ENCODE measurements at regions not wholly inside any gene's neighbourhood (a gene's known extent, or its start where the extent isn't known, plus 50 kb on each side); places are given as distances from the start of the nearest gene placed in this dataset.

- DNase-seq (ENCODE audit: low spot score) = no peak
Observed at GRCh38 chr3:99502871-99503270, 135.5 kb upstream of the COL8A1 start.

- DNase-seq (ENCODE audit: low spot score) = no peak
Observed at GRCh38 chr3:99500485-99500884, 137.9 kb upstream of the COL8A1 start.

- no peak for DNase-seq (ENCODE audit: low spot score)
Observed at GRCh38 chr3:99499235-99500158, 138.9 kb upstream of the COL8A1 start.

- DNase-seq (ENCODE audit: low spot score) = no peak
Observed at GRCh38 chr3:99498550-99499234, 139.7 kb upstream of the COL8A1 start.

GRCh38 chr3:99487894-99488293 lies 150.5 kb upstream of the COL8A1 start:
- no peak for DNase-seq (ENCODE audit: low spot score)

- DNase-seq (ENCODE audit: low spot score) = no peak
Observed at GRCh38 chr3:99485286-99485685, 153.1 kb upstream of the COL8A1 start.

- DNase-seq (ENCODE audit: low spot score) = no peak
Observed at GRCh38 chr3:99484871-99485270, 153.5 kb upstream of the COL8A1 start.

- no peak for DNase-seq (ENCODE audit: low spot score)
Observed at GRCh38 chr3:99483841-99484240, 154.6 kb upstream of the COL8A1 start.

- no peak for DNase-seq (ENCODE audit: low spot score)
Observed at GRCh38 chr3:99482191-99482590, 156.2 kb upstream of the COL8A1 start.

- DNase-seq (ENCODE audit: low spot score) = no peak
Observed at GRCh38 chr3:99481561-99481960, 156.8 kb upstream of the COL8A1 start.

- DNase-seq (ENCODE audit: low spot score) = no peak
Observed at GRCh38 chr3:99479768-99480167, 158.6 kb upstream of the COL8A1 start.

- no peak for DNase-seq (ENCODE audit: low spot score)
Observed at GRCh38 chr3:99477650-99478049, 160.7 kb upstream of the COL8A1 start.

GRCh38 chr3:99475229-99475628 lies 163.2 kb upstream of the COL8A1 start:
- DNase-seq (ENCODE audit: low spot score) = no peak

- DNase-seq (ENCODE audit: low spot score) = no peak
Observed at GRCh38 chr3:99474776-99475175, 163.6 kb upstream of the COL8A1 start.

- no peak for DNase-seq (ENCODE audit: low spot score)
Observed at GRCh38 chr3:99473321-99473751, 165.1 kb upstream of the COL8A1 start.

GRCh38 chr3:99472385-99472784 lies 166.0 kb upstream of the COL8A1 start:
- no peak for DNase-seq (ENCODE audit: low spot score)

- DNase-seq (ENCODE audit: low spot score) = no peak
Observed at GRCh38 chr3:99471353-99472323, 166.8 kb upstream of the COL8A1 start.

GRCh38 chr3:99470841-99471240 lies 167.6 kb upstream of the COL8A1 start:
- no peak for DNase-seq (ENCODE audit: low spot score)

- DNase-seq (ENCODE audit: low spot score) = no peak
Observed at GRCh38 chr3:99468918-99469317, 169.5 kb upstream of the COL8A1 start.

GRCh38 chr3:99467420-99467819 lies 171.0 kb upstream of the COL8A1 start:
- DNase-seq (ENCODE audit: low spot score) = no peak

- no peak for DNase-seq (ENCODE audit: low spot score)
Observed at GRCh38 chr3:99466331-99466730, 172.1 kb upstream of the COL8A1 start.

- DNase-seq (ENCODE audit: low spot score) = no peak
Observed at GRCh38 chr3:99458013-99458412, 180.4 kb upstream of the COL8A1 start.
